Activated CD8-positive, alpha-beta T cell treated with anti-CD3 and anti-CD28 coated beads for 36 hours (primary cell): ENCODE measurements at regions not wholly inside any gene's neighbourhood (a gene's known extent, or its start where the extent isn't known, plus 50 kb on each side); places are given as distances from the start of the nearest gene placed in this dataset.

ENCODE experiments used
- ATAC-seq: fragments of 200-7000 bp; cut with Tn5 transposase; one replicate; pipeline ENCODE4 v1.10.0; 2021; ENCODE audit warnings: mild to moderate bottlenecking, moderate library complexity
- CTCF ChIA-PET: fragments of 350-600 bp; sonication (Branson Sonifier 250); formaldehyde crosslinking; loops from one replicate; lab custom pipeline; 2021; ENCODE audit warnings: antibody characterized with exemption; lab: Charles Lee
- POLR2A ChIA-PET: fragments of 350-600 bp; sonication (Branson Sonifier 250); formaldehyde crosslinking; loops from one replicate; lab custom pipeline; 2021; ENCODE audit warnings: antibody characterized with exemption; lab: Charles Lee
- DNase-seq: peaks from one replicate; pipeline ENCODE4 v3.0.0-alpha.2; 2020
- H3K27ac Mint-ChIP-seq: one replicate; pipeline ENCODE4 v1.8.0; 2021; ENCODE audit warnings: mild to moderate bottlenecking, mixed read lengths
- H3K27me3 Mint-ChIP-seq: one replicate; pipeline ENCODE4 v1.8.0; 2021; ENCODE audit warnings: mixed read lengths
- H3K36me3 Mint-ChIP-seq: one replicate; pipeline ENCODE4 v1.8.0; 2021; ENCODE audit warnings: low read depth, mixed read lengths
- H3K4me1 Mint-ChIP-seq: one replicate; pipeline ENCODE4 v1.8.0; 2021; ENCODE audit warnings: low read depth, mixed read lengths
- H3K4me3 Mint-ChIP-seq: one replicate; pipeline ENCODE4 v1.8.0; 2021; ENCODE audit warnings: mild to moderate bottlenecking, moderate library complexity, mixed read lengths
- H3K9me3 Mint-ChIP-seq: one replicate; pipeline ENCODE4 v1.8.0; 2021; ENCODE audit warnings: mixed read lengths
- CTCF ChIP-seq: fragments of 200-600 bp; IDR thresholded peaks from one replicate; pipeline ENCODE4 v1.8.0; 2022; ENCODE audit warnings: antibody characterized with exemption, mild to moderate bottlenecking
- intact Hi-C: fragments of 100-400 bp; cut with micrococcal nuclease; formaldehyde crosslinking; loops from one replicate; pipeline ENCODE4 v1.10.0; 2022

GRCh38 chr4:33334416-33334815 lies 2614.2 kb downstream of the PCDH7 start:
- no peaks in the 10 kb centered on the region for H3K4me1 Mint-ChIP-seq
- intact Hi-C loops, result no loop called here
- no peak overlapping the region for H3K4me3 Mint-ChIP-seq
- no peak for DNase-seq
- no peaks in the 10 kb centered on the region for H3K36me3 Mint-ChIP-seq
- H3K9me3 Mint-ChIP-seq, result peaks cover 21% of the 10 kb centered on the region
- no peak overlapping the region for H3K27ac Mint-ChIP-seq
- no peak for TF ChIP-seq CTCF
- no peak for ATAC-seq
- POLR2A ChIA-PET, result no interaction called here
- H3K27me3 Mint-ChIP-seq, result no peaks in the 10 kb centered on the region
- CTCF ChIA-PET, result no interaction called here

- ChIA-PET CTCF (no interaction called here), POLR2A (no interaction called here)
- DNase-seq (no peak), ATAC-seq (no peak)
- no peaks in the 10 kb centered on the region for H3K4me1 Mint-ChIP-seq
- no peaks in the 10 kb centered on the region for H3K36me3 Mint-ChIP-seq
- H3K27ac Mint-ChIP-seq, result no peak overlapping the region
- peaks cover 4% of the 10 kb centered on the region for H3K9me3 Mint-ChIP-seq
- TF ChIP-seq CTCF, result no peak
- H3K4me3 Mint-ChIP-seq, result no peak overlapping the region
- no peaks in the 10 kb centered on the region for H3K27me3 Mint-ChIP-seq
- intact Hi-C loops, result no loop called here
Measured at GRCh38 chr4:33339762-33340161, 2619.6 kb downstream of the PCDH7 start.

GRCh38 chr4:33340168-33340567 lies 2620.0 kb downstream of the PCDH7 start:
- TF ChIP-seq CTCF, result no peak
- POLR2A ChIA-PET, result no interaction called here
- intact Hi-C loops, result no loop called here

GRCh38 chr4:33349376-33349775 lies 2629.2 kb downstream of the PCDH7 start:
- ChIA-PET POLR2A (no interaction called here), CTCF (no interaction called here)
- intact Hi-C loops, result no loop called here
- no peaks in the 10 kb centered on the region for H3K4me1 Mint-ChIP-seq
- TF ChIP-seq CTCF, result no peak
- H3K4me3 Mint-ChIP-seq, result no peak overlapping the region
- H3K27ac Mint-ChIP-seq, result no peak overlapping the region
- H3K36me3 Mint-ChIP-seq, result no peaks in the 10 kb centered on the region
- H3K9me3 Mint-ChIP-seq, result peaks cover 7% of the 10 kb centered on the region
- DNase-seq, result no peak
- no peak for ATAC-seq
- no peaks in the 10 kb centered on the region for H3K27me3 Mint-ChIP-seq

More at GRCh38 chr4:33340168-33340567, 2620.0 kb downstream of the PCDH7 start:
- DNase-seq (no peak), ATAC-seq (no peak)
- H3K4me1 Mint-ChIP-seq, result no peaks in the 10 kb centered on the region
- H3K4me3 Mint-ChIP-seq, result no peak overlapping the region
- no peaks in the 10 kb centered on the region for H3K36me3 Mint-ChIP-seq
- no peak overlapping the region for H3K27ac Mint-ChIP-seq
- H3K9me3 Mint-ChIP-seq, result peaks cover 4% of the 10 kb centered on the region
- CTCF ChIA-PET, result no interaction called here
- H3K27me3 Mint-ChIP-seq, result no peaks in the 10 kb centered on the region

GRCh38 chr4:33357121-33357520 lies 2637.0 kb downstream of the PCDH7 start:
- H3K4me3 Mint-ChIP-seq, result no peak overlapping the region
- POLR2A ChIA-PET, result no interaction called here
- H3K27ac Mint-ChIP-seq, result no peak overlapping the region
- H3K27me3 Mint-ChIP-seq, result no peaks in the 10 kb centered on the region
- H3K9me3 Mint-ChIP-seq, result peaks cover 10% of the 10 kb centered on the region
- intact Hi-C loops, result no loop called here
- CTCF ChIA-PET, result no interaction called here
- no peaks in the 10 kb centered on the region for H3K4me1 Mint-ChIP-seq
- TF ChIP-seq CTCF, result no peak
- H3K36me3 Mint-ChIP-seq, result no peaks in the 10 kb centered on the region
- ATAC-seq (no peak), DNase-seq (no peak)
